Neural cell (in vitro differentiated cells): ENCODE measurements at regions not wholly inside any gene's neighbourhood (a gene's known extent, or its start where the extent isn't known, plus 50 kb on each side); places are given as distances from the start of the nearest gene placed in this dataset.

Source experiments
- H2AFZ ChIP-seq: fragments of 200-600, 300-800 bp; sonication (generic), shearing (Covaris generic); 2 replicates; pipeline ENCODE4 v1.6.0; 2014; ENCODE audit warnings: low read depth, mild to moderate bottlenecking, antibody characterized with exemption, low read length, moderate library complexity
- H3F3A ChIP-seq: fragments of 200-600 bp; shearing (Covaris generic); 2 replicates; pipeline ENCODE4 v1.6.1; 2016; ENCODE audit warnings: mild to moderate bottlenecking, moderate library complexity, mixed read lengths, antibody characterized with exemption, low read length; ENCODE audit not compliant: insufficient read depth, poor library complexity, severe bottlenecking
- H3K27ac ChIP-seq: fragments of 200-600, 300-800 bp; sonication (generic), shearing (Covaris generic); 2 replicates; pipeline ENCODE4 v1.5.1; 2014; ENCODE audit warnings: mild to moderate bottlenecking, low read length, moderate library complexity
- H3K27me3 ChIP-seq: fragments of 300-800, 200-600 bp; sonication (generic), shearing (Covaris generic); 2 replicates; pipeline ENCODE4 v1.6.0; 2014; ENCODE audit warnings: mild to moderate bottlenecking, low read depth, low read length, moderate library complexity; ENCODE audit not compliant: insufficient read depth
- H3K36me3 ChIP-seq: fragments of 300-800, 200-600 bp; sonication (generic), shearing (Covaris generic); 2 replicates; pipeline ENCODE4 v1.5.1; 2014; ENCODE audit warnings: mild to moderate bottlenecking, antibody characterized with exemption, low read length, moderate library complexity; ENCODE audit not compliant: insufficient read depth
- H3K4me2 ChIP-seq: fragments of 300-800, 200-600 bp; sonication (generic), shearing (Covaris generic); 2 replicates; pipeline ENCODE4 v1.6.0; 2014; ENCODE audit warnings: mild to moderate bottlenecking, low read length
- H3K4me3 ChIP-seq: fragments of 300-800, 200-600 bp; sonication (generic), shearing (Covaris generic); 2 replicates; pipeline ENCODE4 v1.5.1; 2014; ENCODE audit warnings: mild to moderate bottlenecking, low read length, moderate library complexity
- H3K79me2 ChIP-seq: fragments of 200-600 bp; shearing (Covaris generic); replicated peaks from 2 replicates; pipeline ENCODE4 v1.6.0; 2014; ENCODE audit warnings: mild to moderate bottlenecking, low read length, moderate library complexity; ENCODE audit not compliant: insufficient read depth
- H3K9ac ChIP-seq: fragments of 300-800, 200-600 bp; sonication (generic), shearing (Covaris generic); 2 replicates; pipeline ENCODE4 v1.6.1; 2016; ENCODE audit warnings: mild to moderate bottlenecking, low read length, mixed read lengths
- H3K9me2 ChIP-seq: fragments of 200-600 bp; shearing (Covaris generic); 2 replicates; pipeline ENCODE4 v1.6.1; 2016; ENCODE audit warnings: mild to moderate bottlenecking, low read length, mixed read lengths; ENCODE audit not compliant: insufficient read depth
- H3K9me3 ChIP-seq: fragments of 200-600, 300-800 bp; sonication (generic), shearing (Covaris generic); 2 replicates; pipeline ENCODE4 v1.6.1; 2016; ENCODE audit warnings: mild to moderate bottlenecking, mixed run types, low read length, moderate library complexity, mixed read lengths
- H4K20me1 ChIP-seq: fragments of 200-600 bp; shearing (Covaris generic); 2 replicates; pipeline ENCODE4 v1.6.1; 2016; ENCODE audit warnings: mild to moderate bottlenecking, mixed run types; ENCODE audit not compliant: insufficient read depth
- EP300 ChIP-seq: fragments of 450-650 bp; conservative IDR thresholded peaks from 2 replicates; pipeline ENCODE4 v1.6.1; 2014; ENCODE audit warnings: antibody characterized with exemption, mild to moderate bottlenecking, moderate library complexity; ENCODE audit not compliant: poor library complexity, severe bottlenecking
- EZH2 ChIP-seq: fragments of 200-600, 300-800 bp; shearing (Covaris generic), sonication (generic); IDR thresholded peaks from 2 replicates; pipeline ENCODE4 v1.6.1; 2014; ENCODE audit warnings: antibody characterized with exemption, low read length, borderline replicate concordance, mild to moderate bottlenecking; ENCODE audit not compliant: insufficient read depth, poor library complexity, severe bottlenecking
- MXI1 ChIP-seq: fragments of 450-650 bp; conservative IDR thresholded peaks from 2 replicates; pipeline ENCODE4 v1.6.1; 2014; ENCODE audit warnings: antibody characterized with exemption, mild to moderate bottlenecking; ENCODE audit not compliant: poor library complexity, severe bottlenecking
- POLR2AphosphoS5 ChIP-seq: IDR thresholded peaks from 2 replicates; pipeline ENCODE4 v1.6.1; 2012
- RAD21 ChIP-seq: fragments of 450-650 bp; conservative IDR thresholded peaks from 2 replicates; pipeline ENCODE4 v1.6.1; 2014; ENCODE audit warnings: antibody characterized with exemption, mild to moderate bottlenecking, moderate library complexity
- SMC3 ChIP-seq: fragments of 450-650 bp; conservative IDR thresholded peaks from 2 replicates; pipeline ENCODE4 v1.6.1; 2014; ENCODE audit warnings: antibody characterized with exemption, mild to moderate bottlenecking, moderate library complexity; ENCODE audit not compliant: poor library complexity
- TAF1 ChIP-seq: IDR thresholded peaks from 2 replicates; pipeline ENCODE4 v1.6.1; 2012; ENCODE audit warnings: low read depth
- TF ChIP-seq, protein P1 (sequence below): fragments of 450-650 bp; IDR thresholded peaks from 2 replicates; pipeline ENCODE4 v1.5.1; 2014; ENCODE audit warnings: antibody characterized with exemption, mild to moderate bottlenecking, moderate library complexity; ENCODE audit not compliant: poor library complexity, severe bottlenecking
- TF ChIP-seq, protein P2 (sequence below): IDR thresholded peaks from 2 replicates; pipeline ENCODE4 v1.6.1; 2012; ENCODE audit warnings: borderline replicate concordance

DNA sequence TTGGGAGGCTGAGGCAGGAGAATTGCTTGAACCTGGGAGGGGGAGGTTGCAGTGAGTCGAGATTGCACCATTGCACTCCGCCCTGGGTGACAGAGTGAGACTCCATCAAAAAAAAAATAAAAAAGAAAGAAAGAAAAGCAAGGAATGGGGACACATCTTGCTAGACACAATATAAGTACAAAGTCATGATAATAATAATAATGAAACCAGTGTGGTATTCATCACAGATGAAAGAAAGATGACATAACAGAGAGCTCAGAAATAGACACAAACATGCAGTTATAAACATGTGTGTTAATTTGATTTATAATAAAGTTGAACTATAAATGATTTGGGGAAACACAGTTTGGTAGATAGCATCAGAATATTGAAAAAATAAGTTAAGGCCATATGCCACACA, 264.1 kb downstream of the SRGAP2C start:
- Histone ChIP-seq H4K20me1 (no peaks in the 10 kb centered on the region), H3K4me3 (no peak overlapping the region), H3K79me2 (no peaks in the 10 kb centered on the region), H3K27ac (no peak overlapping the region), H3K9me2 (no peaks in the 10 kb centered on the region), H3K36me3 (no peaks in the 10 kb centered on the region), H3K4me2 (no peak overlapping the region), H3K9me3 (no peaks in the 10 kb centered on the region), H3K27me3 (no peaks in the 10 kb centered on the region), H2AFZ (no peak overlapping the region), H3K9ac (no peak overlapping the region), H3F3A (no peaks in the 10 kb centered on the region)
- TF ChIP-seq, protein P1, sequence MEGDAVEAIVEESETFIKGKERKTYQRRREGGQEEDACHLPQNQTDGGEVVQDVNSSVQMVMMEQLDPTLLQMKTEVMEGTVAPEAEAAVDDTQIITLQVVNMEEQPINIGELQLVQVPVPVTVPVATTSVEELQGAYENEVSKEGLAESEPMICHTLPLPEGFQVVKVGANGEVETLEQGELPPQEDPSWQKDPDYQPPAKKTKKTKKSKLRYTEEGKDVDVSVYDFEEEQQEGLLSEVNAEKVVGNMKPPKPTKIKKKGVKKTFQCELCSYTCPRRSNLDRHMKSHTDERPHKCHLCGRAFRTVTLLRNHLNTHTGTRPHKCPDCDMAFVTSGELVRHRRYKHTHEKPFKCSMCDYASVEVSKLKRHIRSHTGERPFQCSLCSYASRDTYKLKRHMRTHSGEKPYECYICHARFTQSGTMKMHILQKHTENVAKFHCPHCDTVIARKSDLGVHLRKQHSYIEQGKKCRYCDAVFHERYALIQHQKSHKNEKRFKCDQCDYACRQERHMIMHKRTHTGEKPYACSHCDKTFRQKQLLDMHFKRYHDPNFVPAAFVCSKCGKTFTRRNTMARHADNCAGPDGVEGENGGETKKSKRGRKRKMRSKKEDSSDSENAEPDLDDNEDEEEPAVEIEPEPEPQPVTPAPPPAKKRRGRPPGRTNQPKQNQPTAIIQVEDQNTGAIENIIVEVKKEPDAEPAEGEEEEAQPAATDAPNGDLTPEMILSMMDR: no peak
- no peak for TF ChIP-seq RAD21

DNA sequence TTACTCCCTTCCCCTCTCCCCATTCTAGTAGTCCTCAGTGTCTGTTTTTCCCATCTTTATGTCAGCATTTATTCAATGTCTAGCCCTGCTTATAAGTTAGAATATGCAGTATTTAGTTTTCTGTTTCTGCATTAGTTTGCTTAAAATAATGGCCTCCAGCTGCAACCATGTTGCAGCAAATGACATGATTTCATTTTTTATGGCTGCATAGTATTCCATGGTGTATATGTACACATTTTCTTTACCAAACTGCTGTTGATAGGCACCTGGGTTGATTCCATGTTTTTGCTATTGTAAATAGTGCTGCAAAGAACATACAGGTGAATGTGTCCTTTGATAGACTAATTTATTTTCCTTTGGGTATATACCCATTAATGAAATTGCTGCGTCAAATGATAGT, 267.7 kb downstream of the SRGAP2C start:
- no peak overlapping the region for H2AFZ ChIP-seq
- no peaks in the 10 kb centered on the region for H4K20me1 ChIP-seq
- H3K27me3 ChIP-seq: no peaks in the 10 kb centered on the region
- H3K4me3 ChIP-seq: no peak overlapping the region
- no peak overlapping the region for H3K4me2 ChIP-seq
- no peaks in the 10 kb centered on the region for H3K36me3 ChIP-seq
- no peak overlapping the region for H3K9ac ChIP-seq
- H3F3A ChIP-seq: no peaks in the 10 kb centered on the region
- H3K27ac ChIP-seq: no peak overlapping the region
- no peaks in the 10 kb centered on the region for H3K79me2 ChIP-seq
- TF ChIP-seq RAD21: no peak
- no peak for TF ChIP-seq SMC3
- TF ChIP-seq TAF1: no peak
- TF ChIP-seq, protein P1: no peak
- TF ChIP-seq POLR2AphosphoS5: no peak
- no peak for TF ChIP-seq MXI1
- TF ChIP-seq EZH2: no peak
- TF ChIP-seq, protein P2, sequence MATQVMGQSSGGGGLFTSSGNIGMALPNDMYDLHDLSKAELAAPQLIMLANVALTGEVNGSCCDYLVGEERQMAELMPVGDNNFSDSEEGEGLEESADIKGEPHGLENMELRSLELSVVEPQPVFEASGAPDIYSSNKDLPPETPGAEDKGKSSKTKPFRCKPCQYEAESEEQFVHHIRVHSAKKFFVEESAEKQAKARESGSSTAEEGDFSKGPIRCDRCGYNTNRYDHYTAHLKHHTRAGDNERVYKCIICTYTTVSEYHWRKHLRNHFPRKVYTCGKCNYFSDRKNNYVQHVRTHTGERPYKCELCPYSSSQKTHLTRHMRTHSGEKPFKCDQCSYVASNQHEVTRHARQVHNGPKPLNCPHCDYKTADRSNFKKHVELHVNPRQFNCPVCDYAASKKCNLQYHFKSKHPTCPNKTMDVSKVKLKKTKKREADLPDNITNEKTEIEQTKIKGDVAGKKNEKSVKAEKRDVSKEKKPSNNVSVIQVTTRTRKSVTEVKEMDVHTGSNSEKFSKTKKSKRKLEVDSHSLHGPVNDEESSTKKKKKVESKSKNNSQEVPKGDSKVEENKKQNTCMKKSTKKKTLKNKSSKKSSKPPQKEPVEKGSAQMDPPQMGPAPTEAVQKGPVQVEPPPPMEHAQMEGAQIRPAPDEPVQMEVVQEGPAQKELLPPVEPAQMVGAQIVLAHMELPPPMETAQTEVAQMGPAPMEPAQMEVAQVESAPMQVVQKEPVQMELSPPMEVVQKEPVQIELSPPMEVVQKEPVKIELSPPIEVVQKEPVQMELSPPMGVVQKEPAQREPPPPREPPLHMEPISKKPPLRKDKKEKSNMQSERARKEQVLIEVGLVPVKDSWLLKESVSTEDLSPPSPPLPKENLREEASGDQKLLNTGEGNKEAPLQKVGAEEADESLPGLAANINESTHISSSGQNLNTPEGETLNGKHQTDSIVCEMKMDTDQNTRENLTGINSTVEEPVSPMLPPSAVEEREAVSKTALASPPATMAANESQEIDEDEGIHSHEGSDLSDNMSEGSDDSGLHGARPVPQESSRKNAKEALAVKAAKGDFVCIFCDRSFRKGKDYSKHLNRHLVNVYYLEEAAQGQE: no peak
- no peak for TF ChIP-seq EP300
- H3K9me3 ChIP-seq: no peaks in the 10 kb centered on the region
- no peaks in the 10 kb centered on the region for H3K9me2 ChIP-seq
